ACHN (cell line): ENCODE measurements at regions not wholly inside any gene's neighbourhood (a gene's known extent, or its start where the extent isn't known, plus 50 kb on each side); places are given as distances from the start of the nearest gene placed in this dataset.
A peak's percentile ranks its signal among the peaks of the same experiment; 100 is the strongest.
"Not testable (repeated sequence)": the region's sequence is repeated elsewhere in the genome, so short reads cannot be mapped to it uniquely, and the experiment has no call there.

ENCODE experiments used
- DNase-seq: peaks from one replicate; pipeline ENCODE4 v3.0.0-alpha.2; 2015
- in situ Hi-C: cut with HindIII; loops from 2 replicates; pipeline ENCODE4 v1.10.0; 2017; ENCODE audit warnings: low sequenced_read_pairs, low pct_ligation_motif_present, low pct_unique_long_range_greater_than_20kb

GRCh38 chr3:177770383-177771230, 573.3 kb upstream of the TBL1XR1 start:
- in situ Hi-C loops, result no loop called here
- no peak for DNase-seq

- in situ Hi-C loops, result no loop called here
- no peak for DNase-seq
Measured at GRCh38 chr3:177771780-177772179, 574.5 kb upstream of the TBL1XR1 start.

- DNase-seq, result no peak
- in situ Hi-C loops, result no loop called here
Measured at GRCh38 chr3:177772908-177773557, 575.8 kb upstream of the TBL1XR1 start.

GRCh38 chr3:177773717-177774116, 576.4 kb upstream of the TBL1XR1 start:
- DNase-seq, result no peak
- in situ Hi-C loops, result no loop called here

GRCh38 chr3:177776661-177777101, 579.4 kb upstream of the TBL1XR1 start:
- peak; percentile 25 for DNase-seq
- in situ Hi-C loops, result no loop called here

- peak; percentile 58 for DNase-seq
- in situ Hi-C loops, result no loop called here
Measured at GRCh38 chr3:177777699-177778098, 580.4 kb upstream of the TBL1XR1 start.

GRCh38 chr3:177778633-177779032, 581.4 kb upstream of the TBL1XR1 start:
- in situ Hi-C loops, result no loop called here
- no peak for DNase-seq

GRCh38 chr3:177781686-177782161, 584.4 kb upstream of the TBL1XR1 start:
- DNase-seq, result no peak
- in situ Hi-C loops, result no loop called here

- in situ Hi-C loops, result no loop called here
- no peak for DNase-seq
Measured at GRCh38 chr3:177783338-177783737, 586.1 kb upstream of the TBL1XR1 start.

- no peak for DNase-seq
- in situ Hi-C loops, result no loop called here
Measured at GRCh38 chr3:177783767-177784166, 586.5 kb upstream of the TBL1XR1 start.

- in situ Hi-C loops, result no loop called here
- no peak for DNase-seq
Measured at GRCh38 chr3:177787279-177788041, 590.2 kb upstream of the TBL1XR1 start.

GRCh38 chr3:177789500-177789899, 592.2 kb upstream of the TBL1XR1 start:
- in situ Hi-C loops, result no loop called here
- DNase-seq, result no peak

GRCh38 chr3:177792311-177793030, 595.2 kb upstream of the TBL1XR1 start:
- in situ Hi-C loops, result no loop called here
- DNase-seq, result no peak

GRCh38 chr3:177793451-177793850, 596.2 kb upstream of the TBL1XR1 start:
- DNase-seq, result no peak
- in situ Hi-C loops, result no loop called here

- no peak for DNase-seq
- in situ Hi-C loops, result no loop called here
Measured at GRCh38 chr3:177795216-177795615, 597.9 kb upstream of the TBL1XR1 start.

GRCh38 chr3:177795859-177796258, 598.6 kb upstream of the TBL1XR1 start:
- in situ Hi-C loops, result no loop called here
- DNase-seq, result no peak

GRCh38 chr3:177800147-177800546, 602.9 kb upstream of the TBL1XR1 start:
- in situ Hi-C loops, DNase-seq: not testable (repeated sequence)

- no peak for DNase-seq
Measured at GRCh38 chr3:177800561-177800960, 603.3 kb upstream of the TBL1XR1 start.

More at GRCh38 chr3:177800561-177800960, 603.3 kb upstream of the TBL1XR1 start:
- in situ Hi-C loops, result no loop called here
